WTC11 (cell line): ENCODE measurements at regions not wholly inside any gene's neighbourhood (a gene's known extent, or its start where the extent isn't known, plus 50 kb on each side); places are given as distances from the start of the nearest gene placed in this dataset.

Experiments used
- ATAC-seq: fragments of 200-7000 bp; cut with Tn5 transposase; 2 replicates; pipeline ENCODE4 v1.10.0; 2021; ENCODE audit warnings: mild to moderate bottlenecking, moderate library complexity
- CTCF ChIA-PET: fragments of 300-600 bp; sonication (Branson Sonifier 250); formaldehyde crosslinking; loops from one replicate; lab custom pipeline; 2021; ENCODE audit warnings: antibody characterized with exemption; lab: Charles Lee
- POLR2A ChIA-PET: fragments of 350-600 bp; sonication (Branson Sonifier 250); formaldehyde crosslinking; loops from one replicate; lab custom pipeline; 2021; ENCODE audit warnings: antibody characterized with exemption; lab: Charles Lee
- DNase-seq: peaks from one replicate; pipeline ENCODE4 v3.0.0; 2021; ENCODE audit warnings: low spot score
- H3K27ac Mint-ChIP-seq: 2 replicates; pipeline ENCODE4 v1.8.0; 2021; ENCODE audit warnings: mixed read lengths
- H3K27me3 Mint-ChIP-seq: 2 replicates; pipeline ENCODE4 v1.8.0; 2021; ENCODE audit warnings: low read depth, mild to moderate bottlenecking, moderate library complexity, mixed read lengths
- H3K36me3 Mint-ChIP-seq: 2 replicates; pipeline ENCODE4 v1.8.0; 2021; ENCODE audit warnings: mixed read lengths
- H3K4me1 Mint-ChIP-seq: 2 replicates; pipeline ENCODE4 v1.8.0; 2022; ENCODE audit warnings: mixed read lengths
- H3K4me3 Mint-ChIP-seq: 2 replicates; pipeline ENCODE4 v1.8.0; 2021; ENCODE audit warnings: mild to moderate bottlenecking, moderate library complexity, mixed read lengths
- H3K9me3 Mint-ChIP-seq: 2 replicates; pipeline ENCODE4 v1.8.0; 2021; ENCODE audit warnings: mixed read lengths
- FOXP1 ChIP-seq: sonication (generic); formaldehyde crosslinking; IDR thresholded peaks from 2 replicates; pipeline ENCODE4 v1.8.0; 2022; ENCODE audit warnings: missing genetic modification reagents, mild to moderate bottlenecking, moderate library complexity, borderline replicate concordance
- HMGA2 ChIP-seq: fragments of 250-450 bp; sonication (Bioruptor Pico); IDR thresholded peaks from 2 replicates; pipeline ENCODE4 v1.4.0; 2021; ENCODE audit warnings: mild to moderate bottlenecking, moderate library complexity
- JAZF1 ChIP-seq: fragments of 250-450 bp; sonication (Bioruptor Pico); IDR thresholded peaks from 2 replicates; pipeline ENCODE4 v1.9.0; 2021; ENCODE audit warnings: moderate library complexity, mild to moderate bottlenecking, inconsistent platforms
- NFYB ChIP-seq: sonication (generic); formaldehyde crosslinking; conservative IDR thresholded peaks from 2 replicates; pipeline ENCODE4 v1.8.0; 2022; ENCODE audit warnings: low read depth, missing genetic modification reagents
- NR1H2 ChIP-seq: sonication (generic); formaldehyde crosslinking; IDR thresholded peaks from 2 replicates; pipeline ENCODE4 v1.9.0; 2021; ENCODE audit warnings: mild to moderate bottlenecking, moderate library complexity, missing genetic modification reagents
- RORB ChIP-seq: fragments of 250-450 bp; sonication (Bioruptor Pico); IDR thresholded peaks from 2 replicates; pipeline ENCODE4 v1.9.0; 2021; ENCODE audit warnings: mild to moderate bottlenecking
- SMAD3 ChIP-seq: sonication (generic); formaldehyde crosslinking; IDR thresholded peaks from 2 replicates; pipeline ENCODE4 v1.8.0; 2022; ENCODE audit warnings: missing genetic modification reagents, mild to moderate bottlenecking, borderline replicate concordance
- TEAD1 ChIP-seq: sonication (generic); formaldehyde crosslinking; IDR thresholded peaks from 2 replicates; pipeline ENCODE4 v1.8.0; 2022; ENCODE audit warnings: mild to moderate bottlenecking, missing genetic modification reagents
- ZBTB21 ChIP-seq: sonication (generic); formaldehyde crosslinking; IDR thresholded peaks from 2 replicates; pipeline ENCODE4 v1.8.1; 2023; ENCODE audit warnings: mild to moderate bottlenecking, missing genetic modification reagents, borderline replicate concordance
- ZNF512 ChIP-seq: sonication (generic); formaldehyde crosslinking; IDR thresholded peaks from 2 replicates; pipeline ENCODE4 v1.8.1; 2022; ENCODE audit warnings: missing genetic modification reagents, borderline replicate concordance
- TF ChIP-seq, protein P1 (sequence below): sonication (generic); formaldehyde crosslinking; IDR thresholded peaks from 2 replicates; pipeline ENCODE4 v1.8.1; 2023; ENCODE audit warnings: mild to moderate bottlenecking, missing genetic modification reagents, borderline replicate concordance
- TF ChIP-seq, protein P2 (sequence below): fragments of 250-450 bp; sonication (Bioruptor Pico); IDR thresholded peaks from 2 replicates; pipeline ENCODE4 v1.9.0; 2021; ENCODE audit warnings: mild to moderate bottlenecking
- TF ChIP-seq, protein P3 (sequence below): sonication (generic); formaldehyde crosslinking; IDR thresholded peaks from 2 replicates; pipeline ENCODE4 v1.8.1; 2023; ENCODE audit warnings: mild to moderate bottlenecking, moderate library complexity, missing genetic modification reagents
- TF ChIP-seq, protein P4 (sequence below): sonication (generic); formaldehyde crosslinking; IDR thresholded peaks from 2 replicates; pipeline ENCODE4 v1.8.1; 2023; ENCODE audit warnings: mild to moderate bottlenecking, missing genetic modification reagents
- TF ChIP-seq, protein P5 (sequence below): fragments of 250-450 bp; sonication (Bioruptor Pico); conservative IDR thresholded peaks from 2 replicates; pipeline ENCODE4 v1.9.0; 2021; ENCODE audit warnings: mild to moderate bottlenecking
- TF ChIP-seq, protein P6 (sequence below): sonication (generic); formaldehyde crosslinking; IDR thresholded peaks from 2 replicates; pipeline ENCODE4 v1.8.0; 2023; ENCODE audit warnings: missing genetic modification reagents

DNA sequence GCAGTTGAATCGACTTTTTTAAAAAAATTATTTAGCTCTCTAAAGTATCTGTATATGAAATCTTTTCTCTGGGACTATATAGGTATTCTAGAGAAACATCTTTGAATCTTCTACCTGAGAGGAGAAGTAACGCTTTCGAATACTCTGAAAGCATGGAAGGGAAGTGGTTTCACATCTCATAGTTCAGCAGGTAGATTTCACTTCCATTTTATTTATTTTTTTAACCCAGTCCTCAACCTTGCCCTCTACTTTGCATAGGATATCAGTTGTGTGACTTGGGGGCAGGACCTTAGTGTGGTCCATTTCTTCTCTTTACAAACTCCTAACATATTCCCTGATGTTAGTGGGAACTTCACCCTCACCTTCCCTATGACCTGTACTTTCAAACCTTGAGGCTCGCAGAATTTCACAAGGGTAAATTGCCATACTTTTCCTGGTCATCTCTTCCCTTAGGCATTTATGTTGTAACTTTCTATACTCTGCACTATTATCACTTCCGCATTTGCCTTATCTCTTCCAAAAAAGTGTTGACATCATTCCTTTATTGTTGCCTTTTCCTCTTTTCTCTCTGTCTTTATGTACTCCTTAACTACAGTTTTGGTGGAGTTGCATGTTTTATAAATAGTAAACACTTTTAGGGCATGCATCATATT lies 1208.5 kb upstream of the ADGRL4 start:
- TF ChIP-seq TEAD1 (CRISPR knock-in tag) (no peak), ZNF512 (CRISPR knock-in tag) (no peak), RORB (CRISPR knock-in tag) (no peak)
- TF ChIP-seq, protein P1, sequence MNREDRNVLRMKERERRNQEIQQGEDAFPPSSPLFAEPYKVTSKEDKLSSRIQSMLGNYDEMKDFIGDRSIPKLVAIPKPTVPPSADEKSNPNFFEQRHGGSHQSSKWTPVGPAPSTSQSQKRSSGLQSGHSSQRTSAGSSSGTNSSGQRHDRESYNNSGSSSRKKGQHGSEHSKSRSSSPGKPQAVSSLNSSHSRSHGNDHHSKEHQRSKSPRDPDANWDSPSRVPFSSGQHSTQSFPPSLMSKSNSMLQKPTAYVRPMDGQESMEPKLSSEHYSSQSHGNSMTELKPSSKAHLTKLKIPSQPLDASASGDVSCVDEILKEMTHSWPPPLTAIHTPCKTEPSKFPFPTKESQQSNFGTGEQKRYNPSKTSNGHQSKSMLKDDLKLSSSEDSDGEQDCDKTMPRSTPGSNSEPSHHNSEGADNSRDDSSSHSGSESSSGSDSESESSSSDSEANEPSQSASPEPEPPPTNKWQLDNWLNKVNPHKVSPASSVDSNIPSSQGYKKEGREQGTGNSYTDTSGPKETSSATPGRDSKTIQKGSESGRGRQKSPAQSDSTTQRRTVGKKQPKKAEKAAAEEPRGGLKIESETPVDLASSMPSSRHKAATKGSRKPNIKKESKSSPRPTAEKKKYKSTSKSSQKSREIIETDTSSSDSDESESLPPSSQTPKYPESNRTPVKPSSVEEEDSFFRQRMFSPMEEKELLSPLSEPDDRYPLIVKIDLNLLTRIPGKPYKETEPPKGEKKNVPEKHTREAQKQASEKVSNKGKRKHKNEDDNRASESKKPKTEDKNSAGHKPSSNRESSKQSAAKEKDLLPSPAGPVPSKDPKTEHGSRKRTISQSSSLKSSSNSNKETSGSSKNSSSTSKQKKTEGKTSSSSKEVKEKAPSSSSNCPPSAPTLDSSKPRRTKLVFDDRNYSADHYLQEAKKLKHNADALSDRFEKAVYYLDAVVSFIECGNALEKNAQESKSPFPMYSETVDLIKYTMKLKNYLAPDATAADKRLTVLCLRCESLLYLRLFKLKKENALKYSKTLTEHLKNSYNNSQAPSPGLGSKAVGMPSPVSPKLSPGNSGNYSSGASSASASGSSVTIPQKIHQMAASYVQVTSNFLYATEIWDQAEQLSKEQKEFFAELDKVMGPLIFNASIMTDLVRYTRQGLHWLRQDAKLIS (CRISPR knock-in tag), result no peak
- ATAC-seq (no peak), DNase-seq (no peak)
- Mint-ChIP-seq H3K4me1 (peaks cover 25% of the 10 kb centered on the region), H3K9me3 (no peaks in the 10 kb centered on the region), H3K4me3 (no peak overlapping the region), H3K27ac (no peak overlapping the region), H3K27me3 (no peaks in the 10 kb centered on the region), H3K36me3 (no peaks in the 10 kb centered on the region)
- ChIA-PET POLR2A (no interaction called here), CTCF (no interaction called here)

- ATAC-seq (no peak), DNase-seq (no peak)
- Mint-ChIP-seq H3K36me3 (no peaks in the 10 kb centered on the region), H3K27me3 (no peaks in the 10 kb centered on the region), H3K4me3 (no peak overlapping the region), H3K27ac (no peak overlapping the region), H3K4me1 (peaks cover 22% of the 10 kb centered on the region), H3K9me3 (0 out of 2 replicates have a peak, but pooled peaks cover 3% of the 10 kb centered on the region)
- ChIA-PET CTCF (no interaction called here), POLR2A (no interaction called here)
- no peak for TF ChIP-seq NR1H2 (CRISPR knock-in tag)
- TF ChIP-seq, protein P2, sequence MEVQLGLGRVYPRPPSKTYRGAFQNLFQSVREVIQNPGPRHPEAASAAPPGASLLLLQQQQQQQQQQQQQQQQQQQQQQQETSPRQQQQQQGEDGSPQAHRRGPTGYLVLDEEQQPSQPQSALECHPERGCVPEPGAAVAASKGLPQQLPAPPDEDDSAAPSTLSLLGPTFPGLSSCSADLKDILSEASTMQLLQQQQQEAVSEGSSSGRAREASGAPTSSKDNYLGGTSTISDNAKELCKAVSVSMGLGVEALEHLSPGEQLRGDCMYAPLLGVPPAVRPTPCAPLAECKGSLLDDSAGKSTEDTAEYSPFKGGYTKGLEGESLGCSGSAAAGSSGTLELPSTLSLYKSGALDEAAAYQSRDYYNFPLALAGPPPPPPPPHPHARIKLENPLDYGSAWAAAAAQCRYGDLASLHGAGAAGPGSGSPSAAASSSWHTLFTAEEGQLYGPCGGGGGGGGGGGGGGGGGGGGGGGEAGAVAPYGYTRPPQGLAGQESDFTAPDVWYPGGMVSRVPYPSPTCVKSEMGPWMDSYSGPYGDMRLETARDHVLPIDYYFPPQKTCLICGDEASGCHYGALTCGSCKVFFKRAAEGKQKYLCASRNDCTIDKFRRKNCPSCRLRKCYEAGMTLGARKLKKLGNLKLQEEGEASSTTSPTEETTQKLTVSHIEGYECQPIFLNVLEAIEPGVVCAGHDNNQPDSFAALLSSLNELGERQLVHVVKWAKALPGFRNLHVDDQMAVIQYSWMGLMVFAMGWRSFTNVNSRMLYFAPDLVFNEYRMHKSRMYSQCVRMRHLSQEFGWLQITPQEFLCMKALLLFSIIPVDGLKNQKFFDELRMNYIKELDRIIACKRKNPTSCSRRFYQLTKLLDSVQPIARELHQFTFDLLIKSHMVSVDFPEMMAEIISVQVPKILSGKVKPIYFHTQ, result no peak
- no peak for TF ChIP-seq NFYB (CRISPR knock-in tag)
- TF ChIP-seq, protein P3, sequence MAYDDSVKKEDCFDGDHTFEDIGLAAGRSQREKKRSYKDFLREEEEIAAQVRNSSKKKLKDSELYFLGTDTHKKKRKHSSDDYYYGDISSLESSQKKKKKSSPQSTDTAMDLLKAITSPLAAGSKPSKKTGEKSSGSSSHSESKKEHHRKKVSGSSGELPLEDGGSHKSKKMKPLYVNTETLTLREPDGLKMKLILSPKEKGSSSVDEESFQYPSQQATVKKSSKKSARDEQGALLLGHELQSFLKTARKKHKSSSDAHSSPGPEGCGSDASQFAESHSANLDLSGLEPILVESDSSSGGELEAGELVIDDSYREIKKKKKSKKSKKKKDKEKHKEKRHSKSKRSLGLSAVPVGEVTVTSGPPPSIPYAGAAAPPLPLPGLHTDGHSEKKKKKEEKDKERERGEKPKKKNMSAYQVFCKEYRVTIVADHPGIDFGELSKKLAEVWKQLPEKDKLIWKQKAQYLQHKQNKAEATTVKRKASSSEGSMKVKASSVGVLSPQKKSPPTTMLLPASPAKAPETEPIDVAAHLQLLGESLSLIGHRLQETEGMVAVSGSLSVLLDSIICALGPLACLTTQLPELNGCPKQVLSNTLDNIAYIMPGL (CRISPR knock-in tag), result no peak
- TF ChIP-seq, protein P4, sequence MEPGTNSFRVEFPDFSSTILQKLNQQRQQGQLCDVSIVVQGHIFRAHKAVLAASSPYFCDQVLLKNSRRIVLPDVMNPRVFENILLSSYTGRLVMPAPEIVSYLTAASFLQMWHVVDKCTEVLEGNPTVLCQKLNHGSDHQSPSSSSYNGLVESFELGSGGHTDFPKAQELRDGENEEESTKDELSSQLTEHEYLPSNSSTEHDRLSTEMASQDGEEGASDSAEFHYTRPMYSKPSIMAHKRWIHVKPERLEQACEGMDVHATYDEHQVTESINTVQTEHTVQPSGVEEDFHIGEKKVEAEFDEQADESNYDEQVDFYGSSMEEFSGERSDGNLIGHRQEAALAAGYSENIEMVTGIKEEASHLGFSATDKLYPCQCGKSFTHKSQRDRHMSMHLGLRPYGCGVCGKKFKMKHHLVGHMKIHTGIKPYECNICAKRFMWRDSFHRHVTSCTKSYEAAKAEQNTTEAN (CRISPR knock-in tag), result no peak
- TF ChIP-seq, protein P5, sequence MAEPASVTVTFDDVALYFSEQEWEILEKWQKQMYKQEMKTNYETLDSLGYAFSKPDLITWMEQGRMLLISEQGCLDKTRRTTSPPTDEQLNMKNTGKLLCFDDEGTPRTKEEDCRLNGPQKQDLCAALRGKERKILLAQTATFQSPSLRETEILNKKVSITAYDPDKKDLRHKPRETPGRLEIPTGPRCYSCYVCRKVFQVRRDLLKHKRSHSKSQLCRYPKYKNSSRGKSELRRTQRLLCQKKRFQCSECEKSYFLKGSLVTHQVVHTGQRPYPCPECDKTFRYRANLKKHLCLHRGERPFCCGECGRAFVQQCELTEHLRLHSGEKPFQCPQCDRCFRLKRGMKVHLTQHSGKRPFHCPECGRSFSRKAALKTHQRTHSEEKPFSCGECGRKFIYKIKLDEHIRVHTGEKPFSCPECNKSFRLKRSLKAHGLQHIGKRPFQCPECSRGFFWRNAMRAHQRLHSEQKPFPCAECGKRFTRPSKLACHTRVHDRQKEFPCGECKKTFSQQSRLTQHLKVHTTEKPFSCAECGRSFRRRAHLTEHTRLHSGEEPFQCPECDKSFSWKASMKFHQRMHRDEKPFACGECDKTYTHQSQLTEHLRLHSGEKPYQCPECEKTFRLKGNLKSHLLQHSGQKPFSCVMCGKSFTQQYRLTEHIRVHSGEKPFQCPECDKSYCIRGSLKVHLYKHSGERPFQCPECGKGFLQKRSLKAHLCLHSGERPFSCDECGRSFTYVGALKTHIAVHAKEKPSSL (CRISPR knock-in tag), result no peak
- no peak for TF ChIP-seq HMGA2 (CRISPR knock-in tag)
- TF ChIP-seq ZBTB21, result no peak
- no peak for TF ChIP-seq FOXP1 (CRISPR knock-in tag)
- TF ChIP-seq JAZF1 (CRISPR knock-in tag), result no peak
- TF ChIP-seq, protein P6, sequence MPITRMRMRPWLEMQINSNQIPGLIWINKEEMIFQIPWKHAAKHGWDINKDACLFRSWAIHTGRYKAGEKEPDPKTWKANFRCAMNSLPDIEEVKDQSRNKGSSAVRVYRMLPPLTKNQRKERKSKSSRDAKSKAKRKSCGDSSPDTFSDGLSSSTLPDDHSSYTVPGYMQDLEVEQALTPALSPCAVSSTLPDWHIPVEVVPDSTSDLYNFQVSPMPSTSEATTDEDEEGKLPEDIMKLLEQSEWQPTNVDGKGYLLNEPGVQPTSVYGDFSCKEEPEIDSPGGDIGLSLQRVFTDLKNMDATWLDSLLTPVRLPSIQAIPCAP, result no peak
- TF ChIP-seq RORB (CRISPR knock-in tag), result no peak
- no peak for TF ChIP-seq SMAD3 (CRISPR knock-in tag)
Observed at GRCh38 chr1:80212948-80213347, 1206.4 kb upstream of the ADGRL4 start.
